DOHH2 (cell line): ENCODE measurements at regions not wholly inside any gene's neighbourhood (a gene's known extent, or its start where the extent isn't known, plus 50 kb on each side); places are given as distances from the start of the nearest gene placed in this dataset.
"Not testable (repeated sequence)": the region's sequence is repeated elsewhere in the genome, so short reads cannot be mapped to it uniquely, and the experiment has no call there.

Experiments used
- H3F3A ChIP-seq: fragments of 200-600 bp; sonication (generic), shearing (Covaris generic); 2 replicates; pipeline ENCODE4 v1.6.0; 2016; ENCODE audit warnings: antibody characterized with exemption, mild to moderate bottlenecking; ENCODE audit not compliant: control insufficient read depth, insufficient read depth
- H3K27ac ChIP-seq: fragments of 200-600 bp; sonication (generic); 2 replicates; pipeline ENCODE4 v1.5.1; 2014; ENCODE audit warnings: low read depth, mild to moderate bottlenecking, low read length, moderate library complexity
- H3K27me3 ChIP-seq: fragments of 200-600 bp; sonication (generic); 2 replicates; pipeline ENCODE4 v1.6.1; 2014; ENCODE audit warnings: mild to moderate bottlenecking, low read length, mixed read lengths; ENCODE audit not compliant: control insufficient read depth
- H3K36me3 ChIP-seq: fragments of 200-600 bp; sonication (generic); 2 replicates; pipeline ENCODE4 v1.6.1; 2014; ENCODE audit warnings: mild to moderate bottlenecking, low read length, moderate library complexity, mixed read lengths; ENCODE audit not compliant: control insufficient read depth
- H3K4me1 ChIP-seq: fragments of 200-600 bp; sonication (generic); 2 replicates; pipeline ENCODE4 v1.6.1; 2014; ENCODE audit warnings: mild to moderate bottlenecking, low read length, mixed read lengths; ENCODE audit not compliant: control insufficient read depth
- H3K4me2 ChIP-seq: fragments of 200-600 bp; sonication (generic); 2 replicates; pipeline ENCODE4 v1.6.0; 2014; ENCODE audit warnings: mild to moderate bottlenecking, low read length, moderate library complexity
- H3K4me3 ChIP-seq: fragments of 200-600 bp; sonication (generic); 2 replicates; pipeline ENCODE4 v1.5.1; 2014; ENCODE audit warnings: mild to moderate bottlenecking, low read length, mixed read lengths
- H3K79me2 ChIP-seq: fragments of 200-600 bp; sonication (generic); 2 replicates; pipeline ENCODE4 v1.6.1; 2014; ENCODE audit warnings: mild to moderate bottlenecking, low read length, mixed read lengths; ENCODE audit not compliant: control insufficient read depth
- H3K9me2 ChIP-seq: fragments of 200-600 bp; sonication (generic); replicated peaks from 2 replicates; pipeline ENCODE4 v1.6.1; 2014; ENCODE audit warnings: mild to moderate bottlenecking, low read length, mixed read lengths; ENCODE audit not compliant: control insufficient read depth
- H3K9me3 ChIP-seq: fragments of 200-600 bp; sonication (generic); 2 replicates; pipeline ENCODE4 v1.6.1; 2014; ENCODE audit warnings: antibody characterized with exemption, low read length, mixed read lengths; ENCODE audit not compliant: control insufficient read depth, insufficient read depth
- H4K20me1 ChIP-seq: fragments of 200-600 bp; sonication (generic); 2 replicates; pipeline ENCODE4 v1.6.0; 2014; ENCODE audit warnings: low read depth, mild to moderate bottlenecking, antibody characterized with exemption, low read length, moderate library complexity; ENCODE audit not compliant: control insufficient read depth, insufficient read depth
- EZH2phosphoT487 ChIP-seq: fragments of 200-600 bp; sonication (generic); IDR thresholded peaks from 2 replicates; pipeline ENCODE4 v1.6.1; 2017; ENCODE audit warnings: borderline replicate concordance, mild to moderate bottlenecking, antibody characterized with exemption, low read length, moderate library complexity, mixed read lengths
- TF ChIP-seq, protein P1 (sequence below): fragments of 200-600 bp; sonication (generic); IDR thresholded peaks from one replicate; pipeline ENCODE4 v1.5.1; 2014; ENCODE audit warnings: antibody characterized with exemption, mild to moderate bottlenecking, low read depth, low read length; ENCODE audit not compliant: poor library complexity, severe bottlenecking

DNA sequence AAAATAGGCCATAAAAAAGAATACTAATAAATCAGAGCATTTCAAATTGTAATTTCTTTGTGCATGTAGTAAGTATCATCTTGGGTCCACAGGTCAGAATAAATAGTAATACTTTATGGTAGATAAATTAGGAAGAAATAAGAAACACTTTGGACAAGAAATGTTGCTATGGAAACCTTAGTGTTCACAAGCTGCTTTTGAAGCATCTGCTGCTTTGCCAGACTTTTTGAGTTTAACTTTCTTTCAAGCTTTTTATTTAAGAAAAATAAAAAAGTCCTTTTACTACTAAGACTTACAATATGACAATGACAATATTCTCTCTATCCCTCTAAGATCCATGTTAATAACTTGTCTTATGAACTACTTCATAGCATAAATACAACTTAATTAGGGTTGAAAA lies 690.7 kb upstream of the FSHR start:
- Histone ChIP-seq H3K4me2 (no peak overlapping the region), H3F3A (no peaks in the 10 kb centered on the region), H3K27me3 (no peaks in the 10 kb centered on the region)

DNA sequence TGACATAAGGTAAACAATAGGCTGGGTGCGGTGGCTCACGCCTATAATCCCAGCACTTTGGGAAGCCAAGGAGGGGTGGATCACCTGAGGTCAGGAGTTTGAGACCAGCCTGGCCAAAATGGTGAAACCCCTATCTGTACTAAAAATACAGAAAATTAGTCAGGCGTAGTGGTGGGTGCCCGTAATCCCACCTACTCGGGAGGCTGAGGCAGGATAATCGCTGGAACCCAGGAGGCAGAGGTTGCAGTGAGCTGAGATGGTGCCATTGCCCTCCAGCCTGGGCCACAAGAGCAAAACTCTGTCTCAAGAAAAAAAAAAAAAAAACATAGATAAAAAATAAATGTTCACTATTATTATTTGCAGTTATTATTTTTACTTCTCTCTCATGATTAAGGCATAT lies 689.8 kb upstream of the FSHR start:
- H3K36me3 ChIP-seq = not testable (repeated sequence)

More for the DNA sequence above, 690.7 kb upstream of the FSHR start:
- H4K20me1 ChIP-seq = no peaks in the 10 kb centered on the region
- no peak for TF ChIP-seq EZH2phosphoT487
- TF ChIP-seq, protein P1, sequence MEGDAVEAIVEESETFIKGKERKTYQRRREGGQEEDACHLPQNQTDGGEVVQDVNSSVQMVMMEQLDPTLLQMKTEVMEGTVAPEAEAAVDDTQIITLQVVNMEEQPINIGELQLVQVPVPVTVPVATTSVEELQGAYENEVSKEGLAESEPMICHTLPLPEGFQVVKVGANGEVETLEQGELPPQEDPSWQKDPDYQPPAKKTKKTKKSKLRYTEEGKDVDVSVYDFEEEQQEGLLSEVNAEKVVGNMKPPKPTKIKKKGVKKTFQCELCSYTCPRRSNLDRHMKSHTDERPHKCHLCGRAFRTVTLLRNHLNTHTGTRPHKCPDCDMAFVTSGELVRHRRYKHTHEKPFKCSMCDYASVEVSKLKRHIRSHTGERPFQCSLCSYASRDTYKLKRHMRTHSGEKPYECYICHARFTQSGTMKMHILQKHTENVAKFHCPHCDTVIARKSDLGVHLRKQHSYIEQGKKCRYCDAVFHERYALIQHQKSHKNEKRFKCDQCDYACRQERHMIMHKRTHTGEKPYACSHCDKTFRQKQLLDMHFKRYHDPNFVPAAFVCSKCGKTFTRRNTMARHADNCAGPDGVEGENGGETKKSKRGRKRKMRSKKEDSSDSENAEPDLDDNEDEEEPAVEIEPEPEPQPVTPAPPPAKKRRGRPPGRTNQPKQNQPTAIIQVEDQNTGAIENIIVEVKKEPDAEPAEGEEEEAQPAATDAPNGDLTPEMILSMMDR = no peak
- no peak overlapping the region for H3K27ac ChIP-seq
- no peaks in the 10 kb centered on the region for H3K9me3 ChIP-seq
- no peak overlapping the region for H3K4me3 ChIP-seq
- H3K36me3 ChIP-seq = no peaks in the 10 kb centered on the region
- no peaks in the 10 kb centered on the region for H3K4me1 ChIP-seq
- no peaks in the 10 kb centered on the region for H3K79me2 ChIP-seq
- no peaks in the 10 kb centered on the region for H3K9me2 ChIP-seq

DNA sequence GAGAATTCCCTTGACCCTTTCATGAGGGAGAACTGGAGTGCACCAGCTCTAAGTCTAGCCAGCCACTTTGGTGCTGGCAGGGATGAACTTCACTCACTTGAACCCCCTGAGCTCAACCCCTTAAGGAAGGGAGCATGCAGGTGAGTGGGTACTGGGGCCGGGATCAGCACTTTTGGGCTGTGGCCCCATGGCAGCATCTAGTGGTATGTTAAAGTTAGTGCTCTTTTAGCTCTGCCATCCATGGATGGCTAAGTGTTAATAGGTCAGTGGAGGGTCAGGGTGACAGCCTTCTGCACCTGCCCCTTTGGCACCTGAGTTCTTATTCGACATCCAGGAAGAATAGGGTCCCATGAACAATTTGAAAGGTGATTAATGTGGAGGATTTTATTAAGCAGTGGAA lies 689.0 kb upstream of the FSHR start:
- H3K27me3 ChIP-seq = no peaks in the 10 kb centered on the region
- no peaks in the 10 kb centered on the region for H3K9me3 ChIP-seq
- H3K4me3 ChIP-seq = no peak overlapping the region
- H3K27ac ChIP-seq = no peak overlapping the region
- no peaks in the 10 kb centered on the region for H3K36me3 ChIP-seq
- TF ChIP-seq, protein P1 = no peak
- TF ChIP-seq EZH2phosphoT487 = no peak
- H3F3A ChIP-seq = no peaks in the 10 kb centered on the region
- H4K20me1 ChIP-seq = no peaks in the 10 kb centered on the region
- H3K9me2 ChIP-seq = no peaks in the 10 kb centered on the region
- no peaks in the 10 kb centered on the region for H3K79me2 ChIP-seq
- H3K4me2 ChIP-seq = no peak overlapping the region
- H3K4me1 ChIP-seq = no peaks in the 10 kb centered on the region

More for the DNA sequence above, 689.8 kb upstream of the FSHR start:
- H3K79me2 ChIP-seq, H3K9me2 ChIP-seq, H3K27ac ChIP-seq, H4K20me1 ChIP-seq, H3K4me2 ChIP-seq, H3F3A ChIP-seq, H3K4me1 ChIP-seq, H3K9me3 ChIP-seq, H3K4me3 ChIP-seq, H3K27me3 ChIP-seq: not testable (repeated sequence)

DNA sequence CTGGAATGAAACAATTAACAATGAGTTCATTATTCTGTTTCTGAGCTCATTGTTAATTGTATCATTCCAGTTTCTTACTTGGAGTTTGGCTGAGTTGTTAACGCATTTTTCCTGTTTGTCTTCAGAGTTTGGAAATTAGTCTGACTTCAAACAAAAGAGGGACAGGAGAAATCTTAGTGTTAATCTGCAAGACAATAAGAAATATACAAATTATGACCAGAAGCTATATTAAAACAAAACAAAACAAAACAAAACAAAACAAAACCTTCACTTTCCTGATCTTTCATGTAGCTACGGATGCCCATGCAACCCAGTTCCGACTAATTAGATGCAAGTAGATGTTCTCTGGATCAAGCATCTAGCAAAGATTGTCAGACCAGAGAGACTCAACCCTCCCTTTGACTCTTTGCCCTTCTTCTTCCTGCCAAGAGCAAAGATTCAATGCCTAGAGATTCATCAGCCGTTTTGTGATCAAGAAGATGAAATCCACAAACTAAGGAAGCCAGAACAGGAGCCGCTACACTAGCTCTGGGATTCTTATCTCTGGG lies 686.2 kb upstream of the FSHR start:
- H3K4me3 ChIP-seq = no peak overlapping the region
- no peaks in the 10 kb centered on the region for H3K79me2 ChIP-seq
- no peak overlapping the region for H3K4me2 ChIP-seq
- H3K27me3 ChIP-seq = no peaks in the 10 kb centered on the region
- no peaks in the 10 kb centered on the region for H3F3A ChIP-seq
- no peak overlapping the region for H3K27ac ChIP-seq
- H4K20me1 ChIP-seq = no peaks in the 10 kb centered on the region
- no peaks in the 10 kb centered on the region for H3K36me3 ChIP-seq
- H3K9me2 ChIP-seq = no peaks in the 10 kb centered on the region
- TF ChIP-seq, protein P1 = no peak
- no peak for TF ChIP-seq EZH2phosphoT487
- H3K9me3 ChIP-seq = no peaks in the 10 kb centered on the region
- no peaks in the 10 kb centered on the region for H3K4me1 ChIP-seq
